ENCODE measurements at regions not wholly inside any gene's neighbourhood (a gene's known extent, or its start where the extent isn't known, plus 50 kb on each side); places are given as distances from the start of the nearest gene placed in this dataset.
A peak's percentile ranks its signal among the peaks of the same experiment; 100 is the strongest.

- no peaks in the 10 kb centered on the region for H3K79me2 ChIP-seq (ENCODE audit: insufficient read depth, low read length)
- Mint-ChIP-seq H3K27me3 (ENCODE audit: low read depth in 3 of 3) (peaks cover 0 to 3% (median 0%) of the 10 kb centered on the region in 3 donors), H3K36me3 (no peaks in the 10 kb centered on the region), H3K4me3 (no peak overlapping the region), H3K9me3 (peaks cover 15 to 43% (median 32%) of the 10 kb centered on the region in 7 donors), H3K27ac (no peak overlapping the region), H3K4me1 (no peaks in the 10 kb centered on the region)
- intact Hi-C loops (cut with micrococcal nuclease): no loop called here
- H3K4me1 ChIP-seq (ENCODE audit: control insufficient read depth in 1 of 2, insufficient read depth in 2 of 2, low read length in 2 of 2): no peaks in the 10 kb centered on the region
- no peaks in the 10 kb centered on the region for H3K36me3 ChIP-seq (replicated peaks in 1 of 2; ENCODE audit: control insufficient read depth in 1 of 2, insufficient read depth in 2 of 2, low read length in 2 of 2)
- no peaks in the 10 kb centered on the region for H3K27me3 ChIP-seq (ENCODE audit: control insufficient read depth in 2 of 2, insufficient read depth in 2 of 2, low read length in 2 of 2)
- H4K20me1 ChIP-seq (ENCODE audit: insufficient read depth, low read length): no peaks in the 10 kb centered on the region
- no peak overlapping the region for H2AFZ ChIP-seq (ENCODE audit: insufficient read depth, low read depth, low read length, poor library complexity, severe bottlenecking)
- H3K4me3 ChIP-seq (replicated peaks in 1 of 3; ENCODE audit: low read depth in 2 of 3, low read length in 3 of 3): peak overlapping the region in 1 of 3 experiments; percentile 4
- H3K4me2 ChIP-seq (replicated peaks; ENCODE audit: extremely low read depth, low read length, poor library complexity, severe bottlenecking): no peak overlapping the region
- peaks cover 14 to 31% of the 10 kb centered on the region in 2 donors for H3K9me3 ChIP-seq (replicated peaks in 1 of 2; ENCODE audit: control insufficient read depth in 1 of 2, insufficient read depth in 1 of 2, low read length in 2 of 2)
- no peak for TF ChIP-seq CTCF (IDR thresholded peaks at IDR 0.05)
- H3K27ac ChIP-seq (ENCODE audit: low read depth in 1 of 2, low read length in 2 of 2): no peak overlapping the region
- H3K9ac ChIP-seq (ENCODE audit: insufficient read depth, low read length, poor library complexity, severe bottlenecking): no peak overlapping the region
- no peak for DNase-seq
Observed at GRCh38 chr3:5690490-5690889, 503.0 kb downstream of the EDEM1 start.

GRCh38 chr3:5690904-5691532, 503.5 kb downstream of the EDEM1 start:
- Histone ChIP-seq H3K79me2 (ENCODE audit: insufficient read depth, low read length) (no peaks in the 10 kb centered on the region), H3K4me2 (replicated peaks; ENCODE audit: extremely low read depth, low read length, poor library complexity, severe bottlenecking) (no peak overlapping the region), H3K9me3 (replicated peaks in 1 of 2; ENCODE audit: control insufficient read depth in 1 of 2, insufficient read depth in 1 of 2, low read length in 2 of 2) (peaks cover 14 to 31% of the 10 kb centered on the region in 2 donors), H4K20me1 (ENCODE audit: insufficient read depth, low read length) (no peaks in the 10 kb centered on the region), H3K9ac (ENCODE audit: insufficient read depth, low read length, poor library complexity, severe bottlenecking) (no peak overlapping the region), H3K4me3 (replicated peaks in 1 of 3; ENCODE audit: low read depth in 2 of 3, low read length in 3 of 3) (peak overlapping the region in 1 of 3 experiments; percentile 4), H3K27ac (ENCODE audit: low read depth in 1 of 2, low read length in 2 of 2) (no peak overlapping the region), H2AFZ (ENCODE audit: insufficient read depth, low read depth, low read length, poor library complexity, severe bottlenecking) (no peak overlapping the region), H3K4me1 (ENCODE audit: control insufficient read depth in 1 of 2, insufficient read depth in 2 of 2, low read length in 2 of 2) (no peaks in the 10 kb centered on the region), H3K36me3 (replicated peaks in 1 of 2; ENCODE audit: control insufficient read depth in 1 of 2, insufficient read depth in 2 of 2, low read length in 2 of 2) (no peaks in the 10 kb centered on the region), H3K27me3 (ENCODE audit: control insufficient read depth in 2 of 2, insufficient read depth in 2 of 2, low read length in 2 of 2) (no peaks in the 10 kb centered on the region)
- Mint-ChIP-seq H3K4me3 (no peak overlapping the region), H3K4me1 (no peaks in the 10 kb centered on the region), H3K9me3 (peaks cover 15 to 39% (median 30%) of the 10 kb centered on the region in 7 donors), H3K27me3 (ENCODE audit: low read depth in 3 of 3) (peaks cover 0 to 3% (median 0%) of the 10 kb centered on the region in 3 donors), H3K36me3 (no peaks in the 10 kb centered on the region), H3K27ac (peak overlapping the region in 1 of 7 donors; percentile 15)
- TF ChIP-seq CTCF (IDR thresholded peaks at IDR 0.05): no peak
- DNase-seq: no peak
- intact Hi-C loops (cut with micrococcal nuclease): no loop called here
- WGBS (ENCODE audit: insufficient coverage): 80% methylated on average over 1 of the region's 3 CpGs
